SK-N-SH (cell line): ENCODE measurements at regions not wholly inside any gene's neighbourhood (a gene's known extent, or its start where the extent isn't known, plus 50 kb on each side); places are given as distances from the start of the nearest gene placed in this dataset.

Experiments
- CTCF ChIP-seq: fragments of 200-600 bp; sonication (generic); IDR thresholded peaks from 2 replicates; pipeline ENCODE4 v1.6.1; 2017; ENCODE audit warnings: antibody characterized with exemption, mild to moderate bottlenecking, moderate library complexity
- EP300 ChIP-seq, 2 experiments: IDR thresholded peaks; 2 replicates each; pipeline versions ENCODE4 v1.4.0 to v1.6.1; 2012; ENCODE audit warnings: borderline replicate concordance in 1 of 2, low read depth in 1 of 2, low read length in 1 of 2
- GABPA ChIP-seq: IDR thresholded peaks from 2 replicates; pipeline ENCODE4 v1.4.0; 2012; ENCODE audit warnings: low read depth, mild to moderate bottlenecking
- MXI1 ChIP-seq: IDR thresholded peaks from 2 replicates; pipeline ENCODE4 v1.6.1; 2012; ENCODE audit warnings: mild to moderate bottlenecking, low read depth, low read length, improper control_type of control experiment
- NRF1 ChIP-seq: IDR thresholded peaks from 2 replicates; pipeline ENCODE4 v1.6.1; 2012; ENCODE audit warnings: low read depth, mild to moderate bottlenecking, low read length
- PBX3 ChIP-seq: IDR thresholded peaks from 2 replicates; pipeline ENCODE4; 2012
- POLR2AphosphoS5 ChIP-seq: IDR thresholded peaks from 2 replicates; pipeline ENCODE4 v1.6.1; 2012; ENCODE audit warnings: low read depth, low read length
- RCOR1 ChIP-seq: fragments of 150-350 bp; IDR thresholded peaks from 2 replicates; pipeline ENCODE4 v1.6.1; 2017; ENCODE audit warnings: antibody characterized with exemption, low read length
- REST ChIP-seq: IDR thresholded peaks from 2 replicates; pipeline ENCODE4 v1.6.1; 2012; ENCODE audit warnings: mild to moderate bottlenecking, low read depth, low read length, moderate library complexity
- TAF1 ChIP-seq: IDR thresholded peaks from 2 replicates; pipeline ENCODE4 v1.6.1; 2012; ENCODE audit warnings: low read depth, mild to moderate bottlenecking, low read length, moderate library complexity, borderline replicate concordance
- USF1 ChIP-seq: IDR thresholded peaks from 2 replicates; pipeline ENCODE4 v1.4.0; 2012; ENCODE audit warnings: low read depth, borderline replicate concordance

GRCh38 chr13:50521006-50521830, 322.3 kb downstream of the DLEU7 start:
- TF ChIP-seq CTCF: no peak
- no peak for TF ChIP-seq POLR2AphosphoS5
- no peak for TF ChIP-seq USF1
- TF ChIP-seq TAF1: no peak
- no peak for TF ChIP-seq PBX3
- TF ChIP-seq REST: no peak
- no peak for TF ChIP-seq EP300 (IDR thresholded peaks at IDR 0.05; ENCODE audit: borderline replicate concordance in 1 of 2, low read depth in 1 of 2, low read length in 1 of 2)
- no peak for TF ChIP-seq RCOR1
- TF ChIP-seq MXI1: no peak
- no peak for TF ChIP-seq GABPA
- TF ChIP-seq NRF1: no peak
